Natural killer cell treated with Interleukin-12 subunit alpha and Interleukin-12 subunit beta and Interleukin-15 and Interleukin-18, amount 100 ng/mL, for 72 hours (primary cell): ENCODE measurements at regions not wholly inside any gene's neighbourhood (a gene's known extent, or its start where the extent isn't known, plus 50 kb on each side); places are given as distances from the start of the nearest gene placed in this dataset.
"Not testable (repeated sequence)": the region's sequence is repeated elsewhere in the genome, so short reads cannot be mapped to it uniquely, and the experiment has no call there.

Source experiments
- ATAC-seq, 2 donors: fragments of 150-1000 bp; cut with Tn5 transposase in 1 of 2; sonication (Bioruptor Pico), chemical (Tn5 transposase) in 1 of 2; 2 replicates each; pipeline ENCODE4 v1.10.0; 2021
- DNase-seq: peaks from one replicate; pipeline ENCODE4 v3.0.0; 2022; ENCODE audit warnings: low spot score
- H3K27ac Mint-ChIP-seq, 2 donors: 1 replicate in 1 of 2; 2 replicates in 1 of 2; pipeline ENCODE4 v1.8.0; 2022; ENCODE audit warnings: mixed read lengths in 2 of 2, mild to moderate bottlenecking in 1 of 2, moderate library complexity in 1 of 2
- H3K27me3 Mint-ChIP-seq, 2 donors: 1 replicate in 1 of 2; 2 replicates in 1 of 2; pipeline ENCODE4 v1.8.0; 2022; ENCODE audit warnings: mixed read lengths in 2 of 2
- H3K36me3 Mint-ChIP-seq: one replicate; pipeline ENCODE4 v1.8.0; 2022; ENCODE audit warnings: mixed read lengths
- H3K4me1 Mint-ChIP-seq, 2 donors: 1 replicate in 1 of 2; 2 replicates in 1 of 2; pipeline ENCODE4 v1.8.0; 2022; ENCODE audit warnings: low read depth in 2 of 2, mixed read lengths in 2 of 2, mild to moderate bottlenecking in 1 of 2
- H3K4me3 Mint-ChIP-seq: one replicate; pipeline ENCODE4 v1.8.0; 2022; ENCODE audit warnings: mixed read lengths
- H3K9me3 Mint-ChIP-seq: 2 replicates; pipeline ENCODE4 v1.8.0; 2022; ENCODE audit warnings: mixed read lengths

- H3K4me3 Mint-ChIP-seq, result no peak overlapping the region
- no peaks in the 10 kb centered on the region for H3K36me3 Mint-ChIP-seq
- ATAC-seq (no peak), DNase-seq (no peak)
- H3K4me1 Mint-ChIP-seq, result no peaks in the 10 kb centered on the region
- H3K9me3 Mint-ChIP-seq, result peaks cover 29% of the 10 kb centered on the region
- no peak overlapping the region for H3K27ac Mint-ChIP-seq
- H3K27me3 Mint-ChIP-seq, result no peaks in the 10 kb centered on the region
Observed at GRCh38 chr12:17056546-17056945, 450.6 kb upstream of the LMO3 start.

- Mint-ChIP-seq H3K9me3 (peaks cover 16% of the 10 kb centered on the region), H3K4me3 (no peak overlapping the region), H3K27me3 (no peaks in the 10 kb centered on the region), H3K27ac (no peak overlapping the region), H3K36me3 (peaks cover 5% of the 10 kb centered on the region), H3K4me1 (no peaks in the 10 kb centered on the region)
- no peak for ATAC-seq
- no peak for DNase-seq
Observed at GRCh38 chr12:17038923-17039322, 433.0 kb upstream of the LMO3 start.

- H3K4me1 Mint-ChIP-seq, result no peaks in the 10 kb centered on the region
- DNase-seq (no peak), ATAC-seq (no peak)
- peaks cover 17% of the 10 kb centered on the region for H3K9me3 Mint-ChIP-seq
- peaks cover 5% of the 10 kb centered on the region for H3K36me3 Mint-ChIP-seq
- H3K4me3 Mint-ChIP-seq, result no peak overlapping the region
- no peaks in the 10 kb centered on the region for H3K27me3 Mint-ChIP-seq
- no peak overlapping the region for H3K27ac Mint-ChIP-seq
Observed at GRCh38 chr12:17035372-17035771, 429.4 kb upstream of the LMO3 start.

GRCh38 chr12:17030338-17030737 is 424.4 kb upstream of the LMO3 start:
- peaks cover 20% of the 10 kb centered on the region for H3K9me3 Mint-ChIP-seq

GRCh38 chr12:17028348-17028747 is 422.4 kb upstream of the LMO3 start:
- Mint-ChIP-seq H3K4me3 (no peak overlapping the region), H3K9me3 (peaks cover 20% of the 10 kb centered on the region), H3K27ac (no peak overlapping the region), H3K36me3 (no peaks in the 10 kb centered on the region), H3K4me1 (no peaks in the 10 kb centered on the region), H3K27me3 (no peaks in the 10 kb centered on the region)
- ATAC-seq (no peak), DNase-seq (no peak)

More at GRCh38 chr12:17030338-17030737, 424.4 kb upstream of the LMO3 start:
- ATAC-seq, result no peak
- Mint-ChIP-seq H3K4me3 (no peak overlapping the region), H3K36me3 (no peaks in the 10 kb centered on the region), H3K27ac (no peak overlapping the region), H3K27me3 (no peaks in the 10 kb centered on the region), H3K4me1 (no peaks in the 10 kb centered on the region)
- no peak for DNase-seq

GRCh38 chr12:17025424-17025823 is 419.5 kb upstream of the LMO3 start:
- H3K27ac Mint-ChIP-seq, ATAC-seq: not testable (repeated sequence)

GRCh38 chr12:17020765-17021164 is 414.8 kb upstream of the LMO3 start:
- ATAC-seq, result no peak
- Mint-ChIP-seq H3K36me3 (peaks cover 5% of the 10 kb centered on the region), H3K4me1 (no peaks in the 10 kb centered on the region), H3K9me3 (peaks cover 14% of the 10 kb centered on the region), H3K27ac (no peak overlapping the region), H3K4me3 (no peak overlapping the region), H3K27me3 (no peaks in the 10 kb centered on the region)
- no peak for DNase-seq

More at GRCh38 chr12:17025424-17025823, 419.5 kb upstream of the LMO3 start:
- DNase-seq, H3K27me3 Mint-ChIP-seq, H3K36me3 Mint-ChIP-seq, H3K4me3 Mint-ChIP-seq, H3K4me1 Mint-ChIP-seq: not testable (repeated sequence)
- peaks cover 20% of the 10 kb centered on the region for H3K9me3 Mint-ChIP-seq

- no peak overlapping the region for H3K4me3 Mint-ChIP-seq
- peaks cover 10% of the 10 kb centered on the region for H3K9me3 Mint-ChIP-seq
- H3K27ac Mint-ChIP-seq, result no peak overlapping the region
- no peak for DNase-seq
- H3K36me3 Mint-ChIP-seq, result peaks cover 5% of the 10 kb centered on the region
- ATAC-seq, result no peak
- H3K4me1 Mint-ChIP-seq, result no peaks in the 10 kb centered on the region
- H3K27me3 Mint-ChIP-seq, result no peaks in the 10 kb centered on the region
Observed at GRCh38 chr12:17017402-17017801, 411.4 kb upstream of the LMO3 start.

- Mint-ChIP-seq H3K9me3 (peaks cover 10% of the 10 kb centered on the region), H3K27ac (no peak overlapping the region), H3K4me3 (no peak overlapping the region), H3K36me3 (peaks cover 5% of the 10 kb centered on the region), H3K4me1 (no peaks in the 10 kb centered on the region), H3K27me3 (no peaks in the 10 kb centered on the region)
- DNase-seq (no peak), ATAC-seq (no peak)
Observed at GRCh38 chr12:17016116-17016864, 410.3 kb upstream of the LMO3 start.

- H3K9me3 Mint-ChIP-seq, result peaks cover 10% of the 10 kb centered on the region
- no peaks in the 10 kb centered on the region for H3K27me3 Mint-ChIP-seq
- DNase-seq, result no peak
- no peaks in the 10 kb centered on the region for H3K4me1 Mint-ChIP-seq
- H3K4me3 Mint-ChIP-seq, result no peak overlapping the region
- no peak for ATAC-seq
- no peak overlapping the region for H3K27ac Mint-ChIP-seq
- peaks cover 5% of the 10 kb centered on the region for H3K36me3 Mint-ChIP-seq
Observed at GRCh38 chr12:17015501-17015900, 409.5 kb upstream of the LMO3 start.

- not testable (repeated sequence) for ATAC-seq, H3K4me1 Mint-ChIP-seq, DNase-seq
Observed at GRCh38 chr12:17007442-17008040, 401.6 kb upstream of the LMO3 start.

GRCh38 chr12:16998538-16998937 is 392.6 kb upstream of the LMO3 start:
- not testable (repeated sequence) for H3K27ac Mint-ChIP-seq, ATAC-seq, H3K4me1 Mint-ChIP-seq, H3K27me3 Mint-ChIP-seq, H3K4me3 Mint-ChIP-seq, DNase-seq
- H3K9me3 Mint-ChIP-seq, result peaks cover 15% of the 10 kb centered on the region
- H3K36me3 Mint-ChIP-seq, result peaks cover 13% of the 10 kb centered on the region

More at GRCh38 chr12:17007442-17008040, 401.6 kb upstream of the LMO3 start:
- not testable (repeated sequence) for H3K27ac Mint-ChIP-seq, H3K4me3 Mint-ChIP-seq, H3K27me3 Mint-ChIP-seq, H3K36me3 Mint-ChIP-seq
- H3K9me3 Mint-ChIP-seq, result peaks cover 14% of the 10 kb centered on the region

- Mint-ChIP-seq H3K27me3 (no peaks in the 10 kb centered on the region), H3K36me3 (peaks cover 12% of the 10 kb centered on the region), H3K9me3 (peaks cover 23% of the 10 kb centered on the region), H3K4me1 (no peaks in the 10 kb centered on the region), H3K4me3 (no peak overlapping the region), H3K27ac (no peak overlapping the region)
- no peak for ATAC-seq
- DNase-seq, result no peak
Observed at GRCh38 chr12:16984484-16984883, 378.5 kb upstream of the LMO3 start.

GRCh38 chr12:16972923-16973770 is 367.2 kb upstream of the LMO3 start:
- H3K27ac Mint-ChIP-seq, result no peak overlapping the region
- no peaks in the 10 kb centered on the region for H3K4me1 Mint-ChIP-seq
- DNase-seq (no peak), ATAC-seq (no peak)
- H3K36me3 Mint-ChIP-seq, result no peaks in the 10 kb centered on the region
- H3K4me3 Mint-ChIP-seq, result no peak overlapping the region
- peaks cover 14% of the 10 kb centered on the region for H3K9me3 Mint-ChIP-seq
- no peaks in the 10 kb centered on the region for H3K27me3 Mint-ChIP-seq
